ENCODE measurements at regions not wholly inside any gene's neighbourhood (a gene's known extent, or its start where the extent isn't known, plus 50 kb on each side); places are given as distances from the start of the nearest gene placed in this dataset.

- no peak overlapping the region for H2AFZ ChIP-seq (ENCODE audit: insufficient read depth, low read depth, low read length, poor library complexity, severe bottlenecking)
- H3K4me3 Mint-ChIP-seq = no peak overlapping the region
- intact Hi-C loops (cut with micrococcal nuclease) = no loop called here
- DNase-seq (no peak), ATAC-seq (ENCODE audit: low read depth) (no peak)
- H3K4me1 ChIP-seq (ENCODE audit: control insufficient read depth in 2 of 2, insufficient read depth in 2 of 2, low read length in 2 of 2) = no peaks in the 10 kb centered on the region
- WGBS (ENCODE audit: insufficient coverage) = 96% methylated on average over 5 of the region's 9 CpGs
- no peak overlapping the region for H3K27ac ChIP-seq (ENCODE audit: low read length in 2 of 2)
- H3K4me3 ChIP-seq (ENCODE audit: control extremely low read depth in 1 of 5, extremely low read depth in 1 of 5, insufficient read depth in 1 of 5, low read depth in 2 of 5, low read length in 4 of 5) = no peak overlapping the region
- ChIA-PET POLR2A (no interaction called here), CTCF (no interaction called here)
- no peaks in the 10 kb centered on the region for H3K27me3 Mint-ChIP-seq
- H3K27ac Mint-ChIP-seq = no peak overlapping the region
- H3K9me3 Mint-ChIP-seq (ENCODE audit: insufficient read depth) = no peaks in the 10 kb centered on the region
- no peaks in the 10 kb centered on the region for H3K4me1 Mint-ChIP-seq
- no peaks in the 10 kb centered on the region for H3K27me3 ChIP-seq (replicated peaks in 1 of 4; ENCODE audit: control extremely low read depth in 1 of 4, control insufficient read depth in 3 of 4, insufficient read depth in 4 of 4, low read length in 3 of 4)
- H3K9me3 ChIP-seq (ENCODE audit: control extremely low read depth in 1 of 3, control insufficient read depth in 2 of 3, insufficient read depth in 1 of 3, low read length in 2 of 3) = no peaks in the 10 kb centered on the region
- no peaks in the 10 kb centered on the region for H3K36me3 ChIP-seq (replicated peaks in 1 of 2; ENCODE audit: control extremely low read depth in 1 of 2, control insufficient read depth in 1 of 2, extremely low read depth in 1 of 2, insufficient read depth in 2 of 2, low read length in 1 of 2)
- no peak overlapping the region for H3K4me2 ChIP-seq (replicated peaks; ENCODE audit: low read depth, low read length, poor library complexity, severe bottlenecking)
- H3K79me2 ChIP-seq (ENCODE audit: control insufficient read depth, insufficient read depth, low read length) = no peaks in the 10 kb centered on the region
- TF ChIP-seq EZH2 (IDR thresholded peaks at IDR 0.05; ENCODE audit: borderline replicate concordance, insufficient read depth, low read depth, low read length, poor library complexity, severe bottlenecking) (no peak), CTCF (IDR thresholded peaks at IDR 0.05) (no peak)
- no peaks in the 10 kb centered on the region for H4K20me1 ChIP-seq (ENCODE audit: control insufficient read depth, insufficient read depth, low read length, poor library complexity, severe bottlenecking)
- no peak overlapping the region for H3K9ac ChIP-seq (ENCODE audit: low read length)
Observed at GRCh38 chr7:41331194-41331593, 371.7 kb downstream of the INHBA start.

DNA sequence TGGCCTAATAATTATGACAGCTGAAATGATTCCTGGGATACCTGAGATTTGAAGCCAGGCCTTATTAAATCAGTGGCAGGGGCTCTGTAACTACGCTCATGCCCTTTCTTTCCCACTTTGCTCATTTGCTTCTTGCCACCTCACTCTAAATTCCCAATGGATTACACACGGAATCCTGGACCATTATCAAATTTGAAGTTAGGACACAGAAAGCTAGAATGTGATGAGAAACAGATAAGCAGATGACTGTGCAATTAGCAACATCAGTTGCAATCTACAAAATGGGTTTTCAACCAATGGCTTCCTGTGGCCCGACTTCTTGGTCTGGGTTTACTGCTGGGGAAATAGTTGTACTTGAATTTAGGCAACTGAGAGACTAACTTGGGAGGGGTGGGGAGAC, 374.3 kb downstream of the INHBA start:
- no peaks in the 10 kb centered on the region for H4K20me1 ChIP-seq (ENCODE audit: control insufficient read depth, insufficient read depth, low read length, poor library complexity, severe bottlenecking)
- H3K4me2 ChIP-seq (replicated peaks; ENCODE audit: low read depth, low read length, poor library complexity, severe bottlenecking) = no peak overlapping the region
- ChIA-PET POLR2A (no interaction called here), CTCF (no interaction called here)
- no peak for TF ChIP-seq EZH2 (IDR thresholded peaks at IDR 0.05; ENCODE audit: borderline replicate concordance, insufficient read depth, low read depth, low read length, poor library complexity, severe bottlenecking)
- no peak for TF ChIP-seq CTCF (IDR thresholded peaks at IDR 0.05)
- DNase-seq (no peak), ATAC-seq (ENCODE audit: low read depth) (no peak)
- no peaks in the 10 kb centered on the region for H3K27me3 ChIP-seq (replicated peaks in 1 of 4; ENCODE audit: control extremely low read depth in 1 of 4, control insufficient read depth in 3 of 4, insufficient read depth in 4 of 4, low read length in 3 of 4)
- H3K27ac ChIP-seq (ENCODE audit: low read length in 2 of 2) = no peak overlapping the region
- H2AFZ ChIP-seq (ENCODE audit: insufficient read depth, low read depth, low read length, poor library complexity, severe bottlenecking) = no peak overlapping the region
- no peak overlapping the region for H3K4me3 ChIP-seq (ENCODE audit: control extremely low read depth in 1 of 5, extremely low read depth in 1 of 5, insufficient read depth in 1 of 5, low read depth in 2 of 5, low read length in 4 of 5)
- Mint-ChIP-seq H3K4me1 (no peaks in the 10 kb centered on the region), H3K4me3 (no peak overlapping the region), H3K9me3 (ENCODE audit: insufficient read depth) (no peaks in the 10 kb centered on the region), H3K27me3 (peaks cover 3% of the 10 kb centered on the region), H3K27ac (no peak overlapping the region)
- intact Hi-C loops (cut with micrococcal nuclease) = no loop called here
- H3K9ac ChIP-seq (ENCODE audit: low read length) = no peak overlapping the region
- H3K4me1 ChIP-seq (ENCODE audit: control insufficient read depth in 2 of 2, insufficient read depth in 2 of 2, low read length in 2 of 2) = no peaks in the 10 kb centered on the region
- no peaks in the 10 kb centered on the region for H3K79me2 ChIP-seq (ENCODE audit: control insufficient read depth, insufficient read depth, low read length)
- H3K9me3 ChIP-seq (ENCODE audit: control extremely low read depth in 1 of 3, control insufficient read depth in 2 of 3, insufficient read depth in 1 of 3, low read length in 2 of 3) = no peaks in the 10 kb centered on the region
- 85% methylated on average over 2 of the region's 3 CpGs for WGBS (ENCODE audit: insufficient coverage)
- no peaks in the 10 kb centered on the region for H3K36me3 ChIP-seq (replicated peaks in 1 of 2; ENCODE audit: control extremely low read depth in 1 of 2, control insufficient read depth in 1 of 2, extremely low read depth in 1 of 2, insufficient read depth in 2 of 2, low read length in 1 of 2)
